HFF-Myc (cell line): ENCODE measurements at regions not wholly inside any gene's neighbourhood (a gene's known extent, or its start where the extent isn't known, plus 50 kb on each side); places are given as distances from the start of the nearest gene placed in this dataset.

Experiments used
- DNase-seq: peaks from one replicate; pipeline ENCODE4 v3.0.0-alpha.2; 2011; ENCODE audit warnings: low read depth; ENCODE audit errors: extremely low read depth
- H3K4me3 ChIP-seq: replicated peaks from 2 replicates; pipeline ENCODE4 v1.5.1; 2011; ENCODE audit warnings: low read depth, mild to moderate bottlenecking, control low read depth, low read length
- TF ChIP-seq, protein P1 (sequence below): IDR thresholded peaks from 2 replicates; pipeline ENCODE4 v1.5.1; 2012; ENCODE audit warnings: mild to moderate bottlenecking, low read depth, low read length, control low read depth; ENCODE audit errors: missing control alignments

DNA sequence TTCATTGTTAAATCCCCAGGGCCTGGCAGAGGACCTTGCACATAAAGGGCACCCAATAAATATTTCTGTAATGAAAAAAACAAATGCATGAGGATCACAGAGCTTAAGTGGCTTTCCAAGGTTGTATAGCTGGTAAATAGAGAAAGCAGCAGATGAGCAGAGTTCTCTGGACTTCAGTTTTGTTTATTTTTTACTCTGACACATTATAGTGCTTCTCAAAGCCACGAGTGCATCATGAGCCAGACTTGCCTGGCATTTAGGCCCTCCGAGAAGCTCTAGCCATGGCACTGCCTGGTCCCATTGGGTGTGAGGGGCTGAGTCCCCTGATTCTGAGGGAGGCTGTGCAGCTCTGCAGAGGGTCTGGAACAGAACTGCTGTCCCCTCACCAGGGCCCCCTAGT is 87.2 kb upstream of the ZNF32 start:
- no peak for DNase-seq
- TF ChIP-seq, protein P1, sequence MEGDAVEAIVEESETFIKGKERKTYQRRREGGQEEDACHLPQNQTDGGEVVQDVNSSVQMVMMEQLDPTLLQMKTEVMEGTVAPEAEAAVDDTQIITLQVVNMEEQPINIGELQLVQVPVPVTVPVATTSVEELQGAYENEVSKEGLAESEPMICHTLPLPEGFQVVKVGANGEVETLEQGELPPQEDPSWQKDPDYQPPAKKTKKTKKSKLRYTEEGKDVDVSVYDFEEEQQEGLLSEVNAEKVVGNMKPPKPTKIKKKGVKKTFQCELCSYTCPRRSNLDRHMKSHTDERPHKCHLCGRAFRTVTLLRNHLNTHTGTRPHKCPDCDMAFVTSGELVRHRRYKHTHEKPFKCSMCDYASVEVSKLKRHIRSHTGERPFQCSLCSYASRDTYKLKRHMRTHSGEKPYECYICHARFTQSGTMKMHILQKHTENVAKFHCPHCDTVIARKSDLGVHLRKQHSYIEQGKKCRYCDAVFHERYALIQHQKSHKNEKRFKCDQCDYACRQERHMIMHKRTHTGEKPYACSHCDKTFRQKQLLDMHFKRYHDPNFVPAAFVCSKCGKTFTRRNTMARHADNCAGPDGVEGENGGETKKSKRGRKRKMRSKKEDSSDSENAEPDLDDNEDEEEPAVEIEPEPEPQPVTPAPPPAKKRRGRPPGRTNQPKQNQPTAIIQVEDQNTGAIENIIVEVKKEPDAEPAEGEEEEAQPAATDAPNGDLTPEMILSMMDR = no peak
- H3K4me3 ChIP-seq = no peak overlapping the region

DNA sequence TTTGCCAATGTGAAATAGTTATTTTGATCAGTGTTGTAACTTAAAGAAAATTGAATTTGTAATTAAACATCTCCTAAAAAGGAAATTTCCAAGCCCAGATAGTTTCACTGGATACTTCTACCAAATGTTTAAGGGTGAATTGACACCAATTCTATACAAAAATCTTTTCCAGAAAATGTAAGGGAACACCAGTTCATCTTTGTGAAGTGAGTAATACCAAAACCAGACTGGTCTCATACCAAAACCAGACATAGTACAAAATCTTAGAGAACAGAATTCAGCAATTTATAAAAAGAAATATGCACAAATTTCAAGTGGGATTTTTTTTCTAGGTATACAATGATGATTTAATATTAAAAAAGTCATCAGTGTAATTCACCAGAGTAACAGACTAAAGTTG is 86.0 kb upstream of the ZNF32 start:
- TF ChIP-seq, protein P1 = no peak
- H3K4me3 ChIP-seq = no peak overlapping the region
- no peak for DNase-seq

DNA sequence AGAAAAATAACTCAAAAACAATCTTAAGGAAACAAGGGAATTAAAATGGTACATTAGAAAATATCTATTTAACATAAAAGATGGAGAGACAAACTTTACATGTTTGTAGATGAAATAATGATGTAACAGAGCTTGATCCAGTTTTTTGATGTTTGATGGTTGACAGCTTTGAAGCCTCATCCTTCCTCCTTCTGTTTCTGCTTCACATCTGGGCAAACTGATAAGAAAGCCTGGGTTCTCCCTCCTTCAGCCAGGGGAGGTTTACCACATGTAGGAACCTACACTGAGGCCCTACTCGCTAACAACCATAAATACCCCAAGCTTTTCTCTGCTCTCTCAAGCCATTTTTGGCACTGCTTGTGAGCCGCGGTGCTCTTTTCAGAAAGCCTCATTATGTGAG is 82.8 kb upstream of the ZNF32 start:
- no peak overlapping the region for H3K4me3 ChIP-seq
- DNase-seq = no peak
- TF ChIP-seq, protein P1 = no peak

DNA sequence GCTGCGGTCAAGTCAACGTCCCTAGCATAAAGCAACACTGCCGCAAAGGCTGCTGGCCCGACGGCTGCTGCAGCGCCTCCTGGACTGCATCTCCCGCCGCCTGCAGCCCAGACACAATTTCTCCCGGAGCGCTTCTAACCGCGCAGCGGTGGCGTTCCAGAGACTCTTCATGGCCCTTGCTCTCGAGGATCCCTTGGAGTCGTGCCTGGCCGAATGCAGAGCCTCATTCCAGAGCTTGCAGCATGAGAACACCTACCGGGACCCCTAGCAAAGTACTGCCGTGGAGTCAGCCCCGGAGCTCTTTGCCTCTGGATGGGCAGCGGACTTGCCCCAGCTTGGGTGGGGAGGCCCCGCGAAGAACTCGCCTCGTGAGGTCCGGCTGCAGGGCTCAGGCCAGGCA is 79.7 kb upstream of the ZNF32 start:
- no peak overlapping the region for H3K4me3 ChIP-seq
- TF ChIP-seq, protein P1 = no peak
- DNase-seq = no peak

DNA sequence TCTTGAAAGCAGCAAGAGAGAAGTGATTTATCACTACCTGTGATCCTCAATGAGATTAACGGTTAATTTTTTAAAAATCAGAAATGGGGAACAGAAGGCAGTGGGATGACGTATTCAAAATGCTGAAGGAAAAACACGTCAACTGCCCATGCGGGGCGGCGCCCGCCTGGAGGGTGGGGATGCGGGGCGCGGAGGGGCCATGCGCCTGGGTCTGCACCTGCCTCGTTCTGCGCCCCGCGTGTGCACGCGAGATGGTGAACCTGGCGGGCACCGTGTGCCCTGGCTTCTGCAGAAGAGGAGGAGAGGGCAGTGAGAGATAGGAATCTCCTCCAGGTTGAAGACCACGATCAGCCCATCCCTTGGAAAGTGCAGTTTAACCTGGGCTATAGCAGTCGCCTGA is 79.3 kb upstream of the ZNF32 start:
- H3K4me3 ChIP-seq = no peak overlapping the region
- TF ChIP-seq, protein P1 = no peak
- no peak for DNase-seq

DNA sequence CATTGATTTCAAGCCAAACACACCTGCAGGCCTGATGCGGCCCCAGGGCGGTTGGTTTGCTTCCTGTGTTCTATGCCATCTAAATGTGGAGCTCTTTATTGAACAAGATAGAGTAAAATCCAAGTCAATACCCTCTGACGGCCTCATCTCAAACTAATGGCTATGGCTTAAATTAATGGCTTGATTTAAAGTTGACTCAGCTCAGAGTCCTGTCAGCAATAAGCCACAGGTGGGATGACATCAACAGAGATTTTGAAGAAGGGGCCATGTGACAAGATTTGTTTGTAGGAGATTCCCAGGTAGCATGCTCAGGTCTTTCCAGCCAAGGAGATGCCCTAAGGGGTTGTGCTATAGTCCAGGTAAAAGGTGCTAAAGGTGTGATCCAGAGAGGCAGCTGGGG is 66.7 kb upstream of the ZNF32 start:
- no peak for DNase-seq
- TF ChIP-seq, protein P1 = no peak
- H3K4me3 ChIP-seq = no peak overlapping the region

DNA sequence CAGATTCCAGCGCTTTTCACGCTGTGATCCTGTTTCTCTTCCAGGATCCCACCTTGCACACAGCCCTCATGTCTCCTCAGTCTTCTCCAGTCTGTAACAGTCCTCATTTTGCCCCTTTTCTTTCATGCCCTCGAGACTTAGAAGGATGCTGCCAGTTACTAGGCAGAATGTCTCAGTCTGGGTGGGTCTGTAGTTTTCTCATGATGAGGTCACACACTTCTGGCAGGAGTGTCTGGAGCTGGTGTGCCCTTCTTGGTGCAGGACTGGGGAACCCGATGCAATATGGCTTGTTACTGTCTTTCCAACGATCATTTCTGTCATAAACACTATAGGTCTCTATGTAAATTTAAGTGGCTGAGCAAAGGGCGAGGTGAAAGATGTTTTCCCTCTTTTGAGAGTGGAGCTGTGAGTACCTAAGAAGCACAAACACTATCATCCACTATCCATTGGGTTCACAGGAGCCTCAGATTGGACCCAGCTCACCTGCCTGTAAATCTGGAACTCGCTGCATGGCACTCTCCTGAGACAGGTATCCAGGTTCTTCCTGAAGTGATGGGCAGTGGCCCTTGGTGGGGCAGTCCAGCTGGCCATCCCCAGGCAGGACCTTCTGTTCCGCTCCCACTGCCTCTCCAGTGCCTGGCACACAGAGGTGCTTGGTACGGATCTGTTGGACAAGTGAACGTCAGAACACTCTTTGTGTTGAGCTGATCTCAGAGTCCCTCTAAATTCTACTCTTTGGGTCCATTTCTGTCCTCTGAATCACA is 64.3 kb upstream of the ZNF32 start:
- no peak for DNase-seq
- TF ChIP-seq, protein P1 = no peak
- no peak overlapping the region for H3K4me3 ChIP-seq
